B cell (primary cell): ENCODE measurements at regions not wholly inside any gene's neighbourhood (a gene's known extent, or its start where the extent isn't known, plus 50 kb on each side); places are given as distances from the start of the nearest gene placed in this dataset.

Source experiments
- ATAC-seq: fragments of 200-7000 bp; cut with Tn5 transposase; one replicate; pipeline ENCODE4 v1.10.0; 2021; ENCODE audit warnings: low read depth, mild to moderate bottlenecking, moderate number of reproducible peaks, moderate library complexity
- CTCF ChIA-PET: fragments of 350-600 bp; sonication (Branson Sonifier 250); formaldehyde crosslinking; loops from one replicate; lab custom pipeline; 2021; ENCODE audit warnings: antibody characterized with exemption, inconsistent platforms; lab: Charles Lee
- POLR2A ChIA-PET: fragments of 350-600 bp; sonication (Branson Sonifier 250); formaldehyde crosslinking; loops from one replicate; lab custom pipeline; 2021; ENCODE audit warnings: antibody characterized with exemption; lab: Charles Lee
- DNase-seq: peaks from one replicate; pipeline ENCODE4 v3.0.0; 2013
- H2AFZ ChIP-seq: 2 replicates; pipeline ENCODE4 v1.6.1; 2012; ENCODE audit warnings: mild to moderate bottlenecking, low read depth, low read length; ENCODE audit not compliant: insufficient read depth, poor library complexity, severe bottlenecking
- H3K27ac ChIP-seq, 2 donors: 1 replicate in 1 of 2; 2 replicates in 1 of 2; pipeline ENCODE4 v1.5.1; 2012 to 2013; ENCODE audit warnings: low read length in 2 of 2, mild to moderate bottlenecking in 2 of 2, moderate library complexity in 1 of 2
- H3K27me3 ChIP-seq, 4 experiments: fragments of 200-600 bp in 1 of 4; sonication (generic) in 1 of 4; replicated peaks in 1 of 4; 1 replicate in 2 of 4; 2 replicates in 2 of 4; pipeline versions ENCODE4 v1.6.1 to v1.7.0; 2013 to 2016; ENCODE audit warnings: low read length in 3 of 4, mild to moderate bottlenecking in 2 of 4, mixed read lengths in 1 of 4, moderate library complexity in 1 of 4; ENCODE audit not compliant: insufficient read depth in 4 of 4, control insufficient read depth in 3 of 4; ENCODE audit errors: control extremely low read depth in 1 of 4
- H3K36me3 ChIP-seq, 2 experiments: replicated peaks in 1 of 2; 1 replicate in 1 of 2; 2 replicates in 1 of 2; pipeline versions ENCODE4 v1.6.1 to v1.7.1; 2013; ENCODE audit warnings: low read length in 1 of 2; ENCODE audit not compliant: insufficient read depth in 2 of 2, control insufficient read depth in 1 of 2; ENCODE audit errors: control extremely low read depth in 1 of 2, extremely low read depth in 1 of 2
- H3K4me1 ChIP-seq, 2 donors: fragments of 200-600 bp in 1 of 2; sonication (generic) in 1 of 2; 1 replicate in 1 of 2; 2 replicates in 1 of 2; pipeline versions ENCODE4 v1.5.1 to v1.6.1; 2013 to 2017; ENCODE audit warnings: low read length in 2 of 2; ENCODE audit not compliant: control insufficient read depth in 2 of 2, insufficient read depth in 2 of 2
- H3K4me2 ChIP-seq: replicated peaks from 2 replicates; pipeline ENCODE3; 2012; ENCODE audit warnings: mild to moderate bottlenecking, low read depth, low read length; ENCODE audit not compliant: poor library complexity, severe bottlenecking
- H3K4me3 ChIP-seq, 5 experiments: fragments of 200-600 bp in 1 of 5; sonication (generic) in 1 of 5; 1 replicate in 3 of 5; 2 replicates in 2 of 5; pipeline versions ENCODE4 v1.5.1 to v1.7.0; 2011 to 2016; ENCODE audit warnings: low read length in 4 of 5, mild to moderate bottlenecking in 4 of 5, low read depth in 2 of 5, control low read depth in 1 of 5, moderate library complexity in 1 of 5; ENCODE audit not compliant: insufficient read depth in 1 of 5; ENCODE audit errors: control extremely low read depth in 1 of 5, extremely low read depth in 1 of 5
- H3K79me2 ChIP-seq: fragments of 200-600 bp; sonication (generic); one replicate; pipeline ENCODE4 v1.6.0; 2016; ENCODE audit warnings: low read length; ENCODE audit not compliant: control insufficient read depth, insufficient read depth
- H3K9ac ChIP-seq: fragments of 200-600 bp; sonication (generic); 2 replicates; pipeline ENCODE4 v1.6.1; 2017; ENCODE audit warnings: mild to moderate bottlenecking, low read length, moderate library complexity
- H3K9me3 ChIP-seq, 3 donors: one replicate each; pipeline versions ENCODE4 v1.6.1 to v1.7.1; 2013; ENCODE audit warnings: low read length in 2 of 3; ENCODE audit not compliant: control insufficient read depth in 2 of 3, insufficient read depth in 1 of 3; ENCODE audit errors: control extremely low read depth in 1 of 3
- H4K20me1 ChIP-seq: 2 replicates; pipeline ENCODE4 v1.6.0; 2012; ENCODE audit warnings: mild to moderate bottlenecking, low read length; ENCODE audit not compliant: insufficient read depth, control insufficient read depth, poor library complexity, severe bottlenecking
- H3K27ac Mint-ChIP-seq: one replicate; pipeline ENCODE4 v1.8.0; 2021; ENCODE audit warnings: mixed read lengths
- H3K27me3 Mint-ChIP-seq: one replicate; pipeline ENCODE4 v1.8.0; 2021; ENCODE audit warnings: mixed read lengths
- H3K4me1 Mint-ChIP-seq: one replicate; pipeline ENCODE4 v1.8.0; 2021; ENCODE audit warnings: mixed read lengths
- H3K4me3 Mint-ChIP-seq: one replicate; pipeline ENCODE4 v1.8.0; 2021; ENCODE audit warnings: mixed read lengths
- H3K9me3 Mint-ChIP-seq: one replicate; pipeline ENCODE4 v1.8.0; 2022; ENCODE audit warnings: mixed read lengths; ENCODE audit not compliant: insufficient read depth
- CTCF ChIP-seq: fragments of 200-600 bp; IDR thresholded peaks from one replicate; pipeline ENCODE4 v1.8.0; 2022; ENCODE audit warnings: antibody characterized with exemption, mild to moderate bottlenecking
- EZH2 ChIP-seq: IDR thresholded peaks from 2 replicates; pipeline ENCODE4 v1.6.1; 2012; ENCODE audit warnings: borderline replicate concordance, low read depth, mild to moderate bottlenecking, moderate library complexity, low read length; ENCODE audit not compliant: insufficient read depth, poor library complexity, severe bottlenecking
- WGBS: methylation state at CpG from one replicate; pipeline ENCODE4 v1.1.5; 2013; ENCODE audit warnings: missing lambda C conversion rate; ENCODE audit not compliant: insufficient coverage; 5-methylcytosine and 5-hydroxymethylcytosine counted together
- intact Hi-C: fragments of 100-400 bp; cut with micrococcal nuclease; formaldehyde crosslinking; loops from one replicate; pipeline ENCODE4 v1.10.0; 2022

- H3K4me3 Mint-ChIP-seq: no peak overlapping the region
- ATAC-seq: no peak
- no CpG with 5 or more reads among the region's 2 CpGs for WGBS
- Histone ChIP-seq H4K20me1 (no peaks in the 10 kb centered on the region), H2AFZ (no peak overlapping the region), H3K4me2 (no peak overlapping the region), H3K79me2 (no peaks in the 10 kb centered on the region), H3K36me3 (no peaks in the 10 kb centered on the region), H3K9me3 (no peaks in the 10 kb centered on the region), H3K27ac (no peak overlapping the region), H3K9ac (no peak overlapping the region), H3K27me3 (no peaks in the 10 kb centered on the region), H3K4me1 (no peaks in the 10 kb centered on the region), H3K4me3 (no peak overlapping the region)
- H3K27me3 Mint-ChIP-seq: no peaks in the 10 kb centered on the region
- CTCF ChIA-PET: no interaction called here
- intact Hi-C loops: no loop called here
- POLR2A ChIA-PET: no interaction called here
- peaks cover 4% of the 10 kb centered on the region for H3K9me3 Mint-ChIP-seq
- DNase-seq: no peak
- no peak overlapping the region for H3K27ac Mint-ChIP-seq
- H3K4me1 Mint-ChIP-seq: no peaks in the 10 kb centered on the region
- TF ChIP-seq EZH2 (no peak), CTCF (no peak)
Measured at GRCh38 chr18:67319109-67319508, 197.4 kb downstream of the DSEL start.

- H3K27me3 ChIP-seq: no peaks in the 10 kb centered on the region
- no peak for ATAC-seq
- no peak overlapping the region for H3K4me3 ChIP-seq
- TF ChIP-seq EZH2 (no peak), CTCF (no peak)
- H3K27ac Mint-ChIP-seq: no peak overlapping the region
- H3K27me3 Mint-ChIP-seq: no peaks in the 10 kb centered on the region
- no peaks in the 10 kb centered on the region for H3K9me3 ChIP-seq
- no peaks in the 10 kb centered on the region for H3K4me1 ChIP-seq
- no peak overlapping the region for H2AFZ ChIP-seq
- no peak overlapping the region for H3K27ac ChIP-seq
- H3K9me3 Mint-ChIP-seq: peaks cover 4% of the 10 kb centered on the region
- no peak overlapping the region for H3K4me3 Mint-ChIP-seq
- no peaks in the 10 kb centered on the region for H4K20me1 ChIP-seq
- no peaks in the 10 kb centered on the region for H3K36me3 ChIP-seq
- CTCF ChIA-PET: no interaction called here
- POLR2A ChIA-PET: no interaction called here
- H3K9ac ChIP-seq: no peak overlapping the region
- H3K4me1 Mint-ChIP-seq: no peaks in the 10 kb centered on the region
- intact Hi-C loops: no loop called here
- no peaks in the 10 kb centered on the region for H3K79me2 ChIP-seq
- no peak for DNase-seq
- no peak overlapping the region for H3K4me2 ChIP-seq
Measured at GRCh38 chr18:67318651-67319050, 197.9 kb downstream of the DSEL start.
